ENCODE measurements at regions not wholly inside any gene's neighbourhood (a gene's known extent, or its start where the extent isn't known, plus 50 kb on each side); places are given as distances from the start of the nearest gene placed in this dataset.

- Histone ChIP-seq H3K27me3 (ENCODE audit: control insufficient read depth, insufficient read depth, low read length) (no peaks in the 10 kb centered on the region), H3K9me3 (ENCODE audit: control insufficient read depth in 2 of 3, insufficient read depth in 1 of 3, low read length in 3 of 3) (no peaks in the 10 kb centered on the region), H3K4me1 (ENCODE audit: control insufficient read depth in 2 of 3, insufficient read depth in 2 of 3, low read depth in 1 of 3, low read length in 3 of 3) (no peaks in the 10 kb centered on the region), H3K4me3 (ENCODE audit: low read length in 3 of 3) (no peak overlapping the region), H3K36me3 (ENCODE audit: control insufficient read depth in 2 of 3, insufficient read depth in 3 of 3, low read length in 3 of 3) (no peaks in the 10 kb centered on the region), H3K9ac (ENCODE audit: low read length in 3 of 3) (no peak overlapping the region), H3K27ac (ENCODE audit: low read depth in 2 of 2, low read length in 2 of 2) (no peak overlapping the region)
- intact Hi-C loops (cut with DNase I) = no loop called here
- DNase-seq (no peak), FAIRE-seq (no peak)
- TF ChIP-seq CTCF (IDR thresholded peaks at IDR 0.05; ENCODE audit: borderline replicate concordance, extremely low read depth, insufficient read depth) = no peak
Measured at GRCh38 chr1:208597571-208597970, 353.4 kb upstream of the PLXNA2 start.

GRCh38 chr1:208598021-208598420, 353.8 kb upstream of the PLXNA2 start:
- Histone ChIP-seq H3K36me3 (ENCODE audit: control insufficient read depth in 2 of 3, insufficient read depth in 3 of 3, low read length in 3 of 3) (no peaks in the 10 kb centered on the region), H3K27ac (ENCODE audit: low read depth in 2 of 2, low read length in 2 of 2) (no peak overlapping the region), H3K9me3 (ENCODE audit: control insufficient read depth in 2 of 3, insufficient read depth in 1 of 3, low read length in 3 of 3) (no peaks in the 10 kb centered on the region), H3K27me3 (ENCODE audit: control insufficient read depth, insufficient read depth, low read length) (no peaks in the 10 kb centered on the region), H3K4me3 (ENCODE audit: low read length in 3 of 3) (no peak overlapping the region), H3K9ac (ENCODE audit: low read length in 3 of 3) (no peak overlapping the region), H3K4me1 (ENCODE audit: control insufficient read depth in 2 of 3, insufficient read depth in 2 of 3, low read depth in 1 of 3, low read length in 3 of 3) (no peaks in the 10 kb centered on the region)
- DNase-seq = no peak
- TF ChIP-seq CTCF (IDR thresholded peaks at IDR 0.05; ENCODE audit: borderline replicate concordance, extremely low read depth, insufficient read depth) = no peak
- intact Hi-C loops (cut with DNase I) = no loop called here
- FAIRE-seq = no peak

GRCh38 chr1:208599063-208599462, 354.9 kb upstream of the PLXNA2 start:
- H3K9ac ChIP-seq (ENCODE audit: low read length in 3 of 3) = no peak overlapping the region
- no peaks in the 10 kb centered on the region for H3K4me1 ChIP-seq (ENCODE audit: control insufficient read depth in 2 of 3, insufficient read depth in 2 of 3, low read depth in 1 of 3, low read length in 3 of 3)
- H3K4me3 ChIP-seq (ENCODE audit: low read length in 3 of 3) = no peak overlapping the region
- FAIRE-seq (no peak), DNase-seq (no peak)
- H3K27ac ChIP-seq (ENCODE audit: low read depth in 2 of 2, low read length in 2 of 2) = no peak overlapping the region
- no peak for TF ChIP-seq CTCF (IDR thresholded peaks at IDR 0.05; ENCODE audit: borderline replicate concordance, extremely low read depth, insufficient read depth)
- no peaks in the 10 kb centered on the region for H3K27me3 ChIP-seq (ENCODE audit: control insufficient read depth, insufficient read depth, low read length)
- H3K9me3 ChIP-seq (ENCODE audit: control insufficient read depth in 2 of 3, insufficient read depth in 1 of 3, low read length in 3 of 3) = no peaks in the 10 kb centered on the region
- intact Hi-C loops (cut with DNase I) = no loop called here
- H3K36me3 ChIP-seq (ENCODE audit: control insufficient read depth in 2 of 3, insufficient read depth in 3 of 3, low read length in 3 of 3) = no peaks in the 10 kb centered on the region

GRCh38 chr1:208600456-208601190, 356.4 kb upstream of the PLXNA2 start:
- no peak for FAIRE-seq
- Histone ChIP-seq H3K9me3 (ENCODE audit: control insufficient read depth in 2 of 3, insufficient read depth in 1 of 3, low read length in 3 of 3) (no peaks in the 10 kb centered on the region), H3K27ac (ENCODE audit: low read depth in 2 of 2, low read length in 2 of 2) (no peak overlapping the region), H3K27me3 (ENCODE audit: control insufficient read depth, insufficient read depth, low read length) (no peaks in the 10 kb centered on the region), H3K36me3 (ENCODE audit: control insufficient read depth in 2 of 3, insufficient read depth in 3 of 3, low read length in 3 of 3) (no peaks in the 10 kb centered on the region), H3K9ac (ENCODE audit: low read length in 3 of 3) (no peak overlapping the region), H3K4me1 (ENCODE audit: control insufficient read depth in 2 of 3, insufficient read depth in 2 of 3, low read depth in 1 of 3, low read length in 3 of 3) (no peaks in the 10 kb centered on the region), H3K4me3 (ENCODE audit: low read length in 3 of 3) (no peak overlapping the region)
- no peak for DNase-seq
- TF ChIP-seq CTCF (IDR thresholded peaks at IDR 0.05; ENCODE audit: borderline replicate concordance, extremely low read depth, insufficient read depth) = no peak
- intact Hi-C loops (cut with DNase I) = no loop called here
